Transverse colon (tissue), 4 donors: ENCODE measurements at regions not wholly inside any gene's neighbourhood (a gene's known extent, or its start where the extent isn't known, plus 50 kb on each side); places are given as distances from the start of the nearest gene placed in this dataset.

Experiments
- EP300 ChIP-seq: sonication (generic); formaldehyde crosslinking; IDR thresholded peaks from one replicate; pipeline ENCODE4 v1.6.1; 2017; ENCODE audit warnings: antibody characterized with exemption, low read depth
- POLR2A ChIP-seq: fragments of 450-650 bp; IDR thresholded peaks from one replicate; pipeline ENCODE4 v1.6.1; 2016; ENCODE audit warnings: antibody characterized with exemption, mild to moderate bottlenecking, moderate library complexity
- POLR2AphosphoS5 ChIP-seq, 3 donors: sonication (generic); formaldehyde crosslinking; IDR thresholded peaks; one replicate each; pipeline ENCODE4 v1.6.1; 2016; ENCODE audit warnings: antibody characterized with exemption in 3 of 3
- TF ChIP-seq, protein P1 (sequence below), 5 experiments: fragments of 200-600 bp in 3 of 5; fragments of 450-650 bp in 2 of 5; sonication (generic) in 3 of 5; IDR thresholded peaks; 1 replicate in 2 of 5; 2 replicates in 3 of 5; pipeline ENCODE4 v1.5.1; 2016 to 2017; ENCODE audit warnings: antibody characterized with exemption in 5 of 5, inconsistent platforms in 3 of 5, mild to moderate bottlenecking in 2 of 5, moderate library complexity in 1 of 5

- TF ChIP-seq POLR2A (no peak), POLR2AphosphoS5 (IDR thresholded peaks at IDR 0.05) (no peak), EP300 (no peak)
- TF ChIP-seq, protein P1, sequence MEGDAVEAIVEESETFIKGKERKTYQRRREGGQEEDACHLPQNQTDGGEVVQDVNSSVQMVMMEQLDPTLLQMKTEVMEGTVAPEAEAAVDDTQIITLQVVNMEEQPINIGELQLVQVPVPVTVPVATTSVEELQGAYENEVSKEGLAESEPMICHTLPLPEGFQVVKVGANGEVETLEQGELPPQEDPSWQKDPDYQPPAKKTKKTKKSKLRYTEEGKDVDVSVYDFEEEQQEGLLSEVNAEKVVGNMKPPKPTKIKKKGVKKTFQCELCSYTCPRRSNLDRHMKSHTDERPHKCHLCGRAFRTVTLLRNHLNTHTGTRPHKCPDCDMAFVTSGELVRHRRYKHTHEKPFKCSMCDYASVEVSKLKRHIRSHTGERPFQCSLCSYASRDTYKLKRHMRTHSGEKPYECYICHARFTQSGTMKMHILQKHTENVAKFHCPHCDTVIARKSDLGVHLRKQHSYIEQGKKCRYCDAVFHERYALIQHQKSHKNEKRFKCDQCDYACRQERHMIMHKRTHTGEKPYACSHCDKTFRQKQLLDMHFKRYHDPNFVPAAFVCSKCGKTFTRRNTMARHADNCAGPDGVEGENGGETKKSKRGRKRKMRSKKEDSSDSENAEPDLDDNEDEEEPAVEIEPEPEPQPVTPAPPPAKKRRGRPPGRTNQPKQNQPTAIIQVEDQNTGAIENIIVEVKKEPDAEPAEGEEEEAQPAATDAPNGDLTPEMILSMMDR (IDR thresholded peaks at IDR 0.05) = no peak
Observed at GRCh38 chr7:155402941-155403340, 55.0 kb upstream of the EN2 start.
